Spleen (tissue), 11 donors: ENCODE measurements at regions not wholly inside any gene's neighbourhood (a gene's known extent, or its start where the extent isn't known, plus 50 kb on each side); places are given as distances from the start of the nearest gene placed in this dataset.
"Not testable (repeated sequence)": the region's sequence is repeated elsewhere in the genome, so short reads cannot be mapped to it uniquely, and the experiment has no call there.

Experiments used
- DNase-seq: peaks from one replicate; pipeline ENCODE4 v3.0.0-alpha.2; 2020
- H3K27ac ChIP-seq, 8 donors: fragments of 200-600 bp; sonication (generic) in 7 of 8; 1 replicate in 4 of 8; 2 replicates in 4 of 8; pipeline versions ENCODE4 v1.5.0 to v1.8.0; 2016 to 2021; ENCODE audit warnings: inconsistent platforms in 4 of 8, mild to moderate bottlenecking in 4 of 8, moderate library complexity in 1 of 8
- H3K27me3 ChIP-seq, 7 donors: fragments of 200-600 bp; sonication (generic) in 6 of 7; replicated peaks in 1 of 7; 1 replicate in 4 of 7; 2 replicates in 3 of 7; pipeline versions ENCODE4 v1.5.0 to v1.8.0; 2016 to 2021; ENCODE audit warnings: inconsistent platforms in 3 of 7, mild to moderate bottlenecking in 1 of 7
- H3K36me3 ChIP-seq, 6 donors: fragments of 200-600 bp; sonication (generic) in 5 of 6; 1 replicate in 4 of 6; 2 replicates in 2 of 6; pipeline versions ENCODE4 v1.5.0 to v1.8.0; 2016 to 2021; ENCODE audit warnings: inconsistent platforms in 2 of 6
- H3K4me1 ChIP-seq, 6 donors: fragments of 200-600 bp; sonication (generic) in 5 of 6; 1 replicate in 3 of 6; 2 replicates in 3 of 6; pipeline versions ENCODE4 v1.5.0 to v1.8.0; 2016 to 2021; ENCODE audit warnings: inconsistent platforms in 3 of 6
- H3K4me3 ChIP-seq, 8 donors: fragments of 200-600 bp; sonication (generic) in 7 of 8; 1 replicate in 4 of 8; 2 replicates in 4 of 8; pipeline versions ENCODE4 v1.5.0 to v1.8.0; 2016 to 2021; ENCODE audit warnings: inconsistent platforms in 4 of 8, mild to moderate bottlenecking in 4 of 8, moderate library complexity in 2 of 8
- H3K9me3 ChIP-seq, 8 donors: fragments of 200-600 bp; sonication (generic) in 7 of 8; 1 replicate in 4 of 8; 2 replicates in 4 of 8; pipeline versions ENCODE4 v1.5.0 to v1.8.0; 2016 to 2021; ENCODE audit warnings: inconsistent platforms in 4 of 8
- CTCF ChIP-seq, 11 experiments: fragments of 200-600 bp in 7 of 11; fragments of 450-650 bp in 4 of 11; sonication (generic) in 4 of 11; IDR thresholded peaks in 8 of 11; conservative IDR thresholded peaks in 3 of 11; 1 replicate in 7 of 11; 2 replicates in 4 of 11; pipeline versions ENCODE4 v1.4.0 to v1.8.0; 2016 to 2021; ENCODE audit warnings: antibody characterized with exemption in 11 of 11, inconsistent platforms in 4 of 11, mild to moderate bottlenecking in 1 of 11
- POLR2A ChIP-seq, 3 donors: fragments of 450-650 bp; IDR thresholded peaks; one replicate each; pipeline ENCODE4 v1.5.1; 2017; ENCODE audit warnings: antibody characterized with exemption in 3 of 3, mild to moderate bottlenecking in 1 of 3
- POLR2AphosphoS5 ChIP-seq, 3 donors: sonication (generic); formaldehyde crosslinking; IDR thresholded peaks; one replicate each; pipeline ENCODE4 v1.5.1; 2017; ENCODE audit warnings: antibody characterized with exemption in 3 of 3
- WGBS, 5 donors: extraction: QIAGEN DNeasy Blood & Tissue Kit in 3 of 5; methylation state at CpG; one replicate each; pipeline versions ENCODE4 v1.1.5 to v1.1.7; 2013 to 2018; 5-methylcytosine and 5-hydroxymethylcytosine counted together
- intact Hi-C: fragments of 100-400 bp; cut with DNase I; formaldehyde crosslinking; loops from one replicate; pipeline ENCODE4 v1.15.0; 2023; ENCODE audit warnings: low total_unique reads
- donor health status: healthy with polysubstance abuse.
- donor health status: DM: no; HTN: no; CAD: no; lungs with moderate emphysema.
- donor health status: DM: no; HTN: no; CAD: no.
- donor health status: Bipolar disorder and iron deficiency.
- donor health status: healthy.
- donor health status: DM: no; HTN: no; CAD: no.
- donor health status: DM: yes; HTN: yes; CAD: no.

- Histone ChIP-seq H3K36me3 (no peaks in the 10 kb centered on the region), H3K4me3 (no peak overlapping the region), H3K27ac (no peak overlapping the region), H3K27me3 (no peaks in the 10 kb centered on the region), H3K9me3 (no peaks in the 10 kb centered on the region), H3K4me1 (peaks cover 0 to 14% (median 9%) of the 10 kb centered on the region in 6 donors)
- DNase-seq: no peak
- TF ChIP-seq POLR2AphosphoS5 (IDR thresholded peaks at IDR 0.05): no peak
- 67 to 85% (median 73%) methylated on average over 1 of the region's 1 CpG for WGBS, 5 donors
- intact Hi-C loops: loop anchor here (10.0 kb wide), 1 partner anchor 129 kb away; no protein-coding TSS in a partner anchor
Observed at GRCh38 chr13:44146138-44146537, 227.5 kb upstream of the SERP2 start.

- Histone ChIP-seq H3K27me3 (no peaks in the 10 kb centered on the region), H3K9me3 (no peaks in the 10 kb centered on the region), H3K4me1 (peaks cover 0 to 9% (median 5%) of the 10 kb centered on the region in 6 donors), H3K36me3 (no peaks in the 10 kb centered on the region), H3K4me3 (no peak overlapping the region), H3K27ac (no peak overlapping the region)
- intact Hi-C loops: loop anchor here (10.0 kb wide), 1 partner anchor 128 kb away; no protein-coding TSS in a partner anchor
- no peak for DNase-seq
- 86 to 94% (median 90%) methylated on average over 2 of the region's 2 CpGs for WGBS, 5 donors
- TF ChIP-seq POLR2A (IDR thresholded peaks at IDR 0.05): no peak
- no peak for TF ChIP-seq POLR2AphosphoS5 (IDR thresholded peaks at IDR 0.05)
Observed at GRCh38 chr13:44147233-44147632, 226.4 kb upstream of the SERP2 start.

- Histone ChIP-seq H3K9me3 (no peaks in the 10 kb centered on the region), H3K36me3 (no peaks in the 10 kb centered on the region), H3K27ac (no peak overlapping the region), H3K4me1 (peaks cover 0 to 5% (median 2%) of the 10 kb centered on the region in 6 donors), H3K27me3 (no peaks in the 10 kb centered on the region), H3K4me3 (no peak overlapping the region)
- no peak for DNase-seq
- intact Hi-C loops: loop anchor here (10.0 kb wide), 1 partner anchor 127 kb away; no protein-coding TSS in a partner anchor
- WGBS, 5 donors: 55 to 82% (median 78%) methylated on average over 2 of the region's 2 CpGs
- no peak for TF ChIP-seq POLR2AphosphoS5 (IDR thresholded peaks at IDR 0.05)
Observed at GRCh38 chr13:44147648-44148047, 226.0 kb upstream of the SERP2 start.

- no peak for TF ChIP-seq CTCF (IDR thresholded peaks at IDR 0.05 in 8 of 11, conservative IDR thresholded peaks at IDR 0.05 in 3 of 11)
- TF ChIP-seq POLR2A (IDR thresholded peaks at IDR 0.05): no peak
- TF ChIP-seq POLR2AphosphoS5 (IDR thresholded peaks at IDR 0.05): no peak
- Histone ChIP-seq H3K4me1 (no peaks in the 10 kb centered on the region), H3K36me3 (no peaks in the 10 kb centered on the region), H3K27me3 (no peaks in the 10 kb centered on the region), H3K9me3 (no peaks in the 10 kb centered on the region), H3K27ac (no peak overlapping the region), H3K4me3 (no peak overlapping the region)
- intact Hi-C loops: loop anchor here (10.0 kb wide), 1 partner anchor 126 kb away; no protein-coding TSS in a partner anchor
- DNase-seq: no peak
- 89 to 97% (median 93%) methylated on average over 5 of the region's 5 CpGs for WGBS, 5 donors
Observed at GRCh38 chr13:44148159-44148914, 225.3 kb upstream of the SERP2 start.

GRCh38 chr13:44149231-44149630 lies 224.4 kb upstream of the SERP2 start:
- H3K4me3 ChIP-seq, H3K9me3 ChIP-seq, H3K27me3 ChIP-seq, DNase-seq, H3K36me3 ChIP-seq, H3K27ac ChIP-seq, H3K4me1 ChIP-seq: not testable (repeated sequence)
- WGBS, 5 donors: 91 to 97% (median 94%) methylated on average over 3 of the region's 3 CpGs
- intact Hi-C loops: loop anchor here (10.0 kb wide), 1 partner anchor 126 kb away; no protein-coding TSS in a partner anchor

GRCh38 chr13:44149821-44150220 lies 223.8 kb upstream of the SERP2 start:
- Histone ChIP-seq H3K4me3 (no peak overlapping the region), H3K9me3 (no peaks in the 10 kb centered on the region), H3K36me3 (no peaks in the 10 kb centered on the region), H3K27me3 (no peaks in the 10 kb centered on the region), H3K4me1 (no peaks in the 10 kb centered on the region), H3K27ac (no peak overlapping the region)
- WGBS, 5 donors: 96 to 99% (median 97%) methylated on average over 4 of the region's 4 CpGs
- no peak for DNase-seq
- intact Hi-C loops: loop anchor here (10.0 kb wide), 1 partner anchor 125 kb away; no protein-coding TSS in a partner anchor
- TF ChIP-seq POLR2AphosphoS5 (IDR thresholded peaks at IDR 0.05) (no peak), POLR2A (IDR thresholded peaks at IDR 0.05) (no peak), CTCF (IDR thresholded peaks at IDR 0.05 in 8 of 11, conservative IDR thresholded peaks at IDR 0.05 in 3 of 11) (no peak)
